ENCODE measurements at regions not wholly inside any gene's neighbourhood (a gene's known extent, or its start where the extent isn't known, plus 50 kb on each side); places are given as distances from the start of the nearest gene placed in this dataset.

GRCh38 chr13:104098421-104098820, 1032.2 kb upstream of the SLC10A2 start:
- intact Hi-C loops (cut with DNase I), result no loop called here
- Histone ChIP-seq H3K9me3 (replicated peaks in 1 of 3) (no peaks in the 10 kb centered on the region), H3K4me1 (replicated peaks in 1 of 2) (no peaks in the 10 kb centered on the region), H3K27me3 (no peaks in the 10 kb centered on the region), H3K36me3 (replicated peaks in 1 of 2) (no peaks in the 10 kb centered on the region), H3K27ac (no peak overlapping the region), H3K4me3 (no peak overlapping the region)
- WGBS, 4 donors, result 89 to 100% (median 91%) methylated on average over 4 of the region's 4 CpGs
- no peak for TF ChIP-seq POLR2A (IDR thresholded peaks at IDR 0.05)
- no peak for TF ChIP-seq CTCF (IDR thresholded peaks at IDR 0.05)
- no peak for DNase-seq

- no peaks in the 10 kb centered on the region for H3K9me3 ChIP-seq (replicated peaks in 1 of 3)
- 68 to 75% (median 70%) methylated on average over 5 of the region's 5 CpGs for WGBS, 4 donors
- no peak overlapping the region for H3K27ac ChIP-seq
- H3K36me3 ChIP-seq (replicated peaks in 1 of 2), result no peaks in the 10 kb centered on the region
- TF ChIP-seq POLR2A (IDR thresholded peaks at IDR 0.05) (no peak), CTCF (IDR thresholded peaks at IDR 0.05) (no peak)
- H3K4me1 ChIP-seq (replicated peaks in 1 of 2), result no peaks in the 10 kb centered on the region
- intact Hi-C loops (cut with DNase I), result no loop called here
- DNase-seq, result no peak
- H3K27me3 ChIP-seq, result no peaks in the 10 kb centered on the region
- H3K4me3 ChIP-seq, result no peak overlapping the region
Measured at GRCh38 chr13:104086759-104087158, 1020.5 kb upstream of the SLC10A2 start.

GRCh38 chr13:104086210-104086609, 1020.0 kb upstream of the SLC10A2 start:
- Histone ChIP-seq H3K36me3 (replicated peaks in 1 of 2) (no peaks in the 10 kb centered on the region), H3K9me3 (replicated peaks in 1 of 3) (no peaks in the 10 kb centered on the region), H3K4me3 (no peak overlapping the region), H3K4me1 (replicated peaks in 1 of 2) (no peaks in the 10 kb centered on the region), H3K27ac (no peak overlapping the region), H3K27me3 (no peaks in the 10 kb centered on the region)
- WGBS, 4 donors, result 61 to 88% (median 80%) methylated on average over 1 of the region's 1 CpG
- no peak for DNase-seq
- TF ChIP-seq POLR2A (IDR thresholded peaks at IDR 0.05), result no peak
- no peak for TF ChIP-seq CTCF (IDR thresholded peaks at IDR 0.05)
- intact Hi-C loops (cut with DNase I), result no loop called here

- TF ChIP-seq POLR2A (IDR thresholded peaks at IDR 0.05) (no peak), CTCF (IDR thresholded peaks at IDR 0.05) (no peak)
- no peaks in the 10 kb centered on the region for H3K27me3 ChIP-seq
- no peaks in the 10 kb centered on the region for H3K36me3 ChIP-seq (replicated peaks in 1 of 2)
- H3K9me3 ChIP-seq (replicated peaks in 1 of 3), result no peaks in the 10 kb centered on the region
- intact Hi-C loops (cut with DNase I), result no loop called here
- no peak for DNase-seq
- H3K4me3 ChIP-seq, result no peak overlapping the region
- no peak overlapping the region for H3K27ac ChIP-seq
- H3K4me1 ChIP-seq (replicated peaks in 1 of 2), result no peaks in the 10 kb centered on the region
- 64 to 75% (median 71%) methylated on average over 4 of the region's 4 CpGs for WGBS, 4 donors
Measured at GRCh38 chr13:104085611-104086010, 1019.4 kb upstream of the SLC10A2 start.
